MCF 10A (cell line): ENCODE measurements at regions not wholly inside any gene's neighbourhood (a gene's known extent, or its start where the extent isn't known, plus 50 kb on each side); places are given as distances from the start of the nearest gene placed in this dataset.

ENCODE experiments used
- BruUV-seq: library from RNA; stranded (reverse); fragments of 400-500 nt; replicated peaks from 2 replicates; lab custom pipeline; 2021; lab: Mats Ljungman, UMichigan
- CTCF ChIA-PET: fragments of 300-600 bp; sonication (Branson Sonifier 250); formaldehyde crosslinking; extraction: SDS; loops from one replicate; lab custom pipeline; 2021; ENCODE audit warnings: antibody characterized with exemption, inconsistent platforms; lab: Yijun Ruan, JAX
- POLR2A ChIA-PET: fragments of 300-600, 350-650 bp; sonication (Branson Sonifier 250); formaldehyde crosslinking; extraction: SDS; loops from one replicate; lab custom pipeline; 2020; ENCODE audit warnings: antibody characterized with exemption, inconsistent platforms; lab: Yijun Ruan, JAX
- DNase-seq: peaks from one replicate; pipeline ENCODE4 v3.0.0-alpha.2; 2018; ENCODE audit not compliant: unreplicated experiment
- H3K27ac Mint-ChIP-seq: one replicate; pipeline ENCODE4 v1.8.0; 2022; ENCODE audit warnings: mild to moderate bottlenecking, low read depth, mixed read lengths; ENCODE audit not compliant: unreplicated experiment
- H3K27me3 Mint-ChIP-seq: one replicate; pipeline ENCODE4 v1.8.0; 2022; ENCODE audit warnings: mixed read lengths; ENCODE audit not compliant: insufficient read depth, unreplicated experiment
- H3K36me3 Mint-ChIP-seq: one replicate; pipeline ENCODE4 v1.8.0; 2022; ENCODE audit warnings: mild to moderate bottlenecking, moderate library complexity, mixed read lengths; ENCODE audit not compliant: insufficient read depth, unreplicated experiment
- H3K4me1 Mint-ChIP-seq: one replicate; pipeline ENCODE4 v1.8.0; 2022; ENCODE audit warnings: mixed read lengths; ENCODE audit not compliant: insufficient read depth, unreplicated experiment
- H3K4me3 Mint-ChIP-seq: one replicate; pipeline ENCODE4 v1.8.0; 2022; ENCODE audit warnings: mild to moderate bottlenecking, moderate library complexity, mixed read lengths; ENCODE audit not compliant: unreplicated experiment
- H3K9me3 Mint-ChIP-seq: one replicate; pipeline ENCODE4 v1.8.0; 2022; ENCODE audit warnings: mixed read lengths; ENCODE audit not compliant: unreplicated experiment
- CTCF ChIP-seq: fragments of 200-600 bp; IDR thresholded peaks from one replicate; pipeline ENCODE4 v1.8.0; 2022; ENCODE audit warnings: antibody characterized with exemption, mild to moderate bottlenecking; ENCODE audit not compliant: unreplicated experiment
- intact Hi-C: fragments of 100-400 bp; cut with micrococcal nuclease; formaldehyde crosslinking; loops from 2 replicates; pipeline ENCODE4 v1.14.1; 2022

- POLR2A ChIA-PET: no interaction called here
- no peak for DNase-seq
- Mint-ChIP-seq H3K9me3 (no peaks in the 10 kb centered on the region), H3K36me3 (no peaks in the 10 kb centered on the region), H3K4me1 (peaks cover 8% of the 10 kb centered on the region), H3K27me3 (no peaks in the 10 kb centered on the region), H3K4me3 (no peak overlapping the region), H3K27ac (no peak overlapping the region)
- CTCF ChIA-PET: no interaction called here
- intact Hi-C loops: loop anchor here (10.0 kb wide), 1 partner anchor 423 kb away; no protein-coding TSS in a partner anchor
- TF ChIP-seq CTCF: no peak
- BruUV-seq: no TSS peak
Measured at GRCh38 chr13:33548069-33548468, 262.5 kb upstream of the STARD13 start.

GRCh38 chr13:33550276-33550675, 264.7 kb upstream of the STARD13 start:
- no peaks in the 10 kb centered on the region for H3K27me3 Mint-ChIP-seq
- no peaks in the 10 kb centered on the region for H3K4me1 Mint-ChIP-seq
- TF ChIP-seq CTCF: no peak
- intact Hi-C loops: no loop called here
- no peak overlapping the region for H3K27ac Mint-ChIP-seq
- no peak for DNase-seq
- POLR2A ChIA-PET: no interaction called here
- CTCF ChIA-PET: interaction anchor here (0.7 kb wide), 1 partner anchor 19 kb away, joined by 3 read pairs; no protein-coding TSS in a partner anchor
- no peaks in the 10 kb centered on the region for H3K9me3 Mint-ChIP-seq
- H3K4me3 Mint-ChIP-seq: no peak overlapping the region
- BruUV-seq: no TSS peak
- no peaks in the 10 kb centered on the region for H3K36me3 Mint-ChIP-seq

- no peaks in the 10 kb centered on the region for H3K4me1 Mint-ChIP-seq
- TF ChIP-seq CTCF: no peak
- H3K27ac Mint-ChIP-seq: no peak overlapping the region
- no peaks in the 10 kb centered on the region for H3K27me3 Mint-ChIP-seq
- H3K4me3 Mint-ChIP-seq: no peak overlapping the region
- no TSS peak for BruUV-seq
- DNase-seq: no peak
- CTCF ChIA-PET: interaction anchor here (0.7 kb wide), 1 partner anchor 18 kb away, joined by 3 read pairs; no protein-coding TSS in a partner anchor
- POLR2A ChIA-PET: no interaction called here
- no peaks in the 10 kb centered on the region for H3K36me3 Mint-ChIP-seq
- intact Hi-C loops: no loop called here
- H3K9me3 Mint-ChIP-seq: no peaks in the 10 kb centered on the region
Measured at GRCh38 chr13:33550885-33551284, 265.3 kb upstream of the STARD13 start.

GRCh38 chr13:33554919-33555791, 262.8 kb upstream of the RFC3 start:
- no peak for DNase-seq
- POLR2A ChIA-PET: interaction anchor here (0.6 kb wide), 1 partner anchor 352 kb away, joined by 3 read pairs; no protein-coding TSS in a partner anchor
- no peak overlapping the region for H3K27ac Mint-ChIP-seq
- no peaks in the 10 kb centered on the region for H3K9me3 Mint-ChIP-seq
- BruUV-seq: no TSS peak
- H3K4me3 Mint-ChIP-seq: no peak overlapping the region
- no peaks in the 10 kb centered on the region for H3K4me1 Mint-ChIP-seq
- TF ChIP-seq CTCF: no peak
- no peaks in the 10 kb centered on the region for H3K36me3 Mint-ChIP-seq
- no peaks in the 10 kb centered on the region for H3K27me3 Mint-ChIP-seq
- intact Hi-C loops: no loop called here
- CTCF ChIA-PET: interaction anchor here (0.6 kb wide), 1 partner anchor 435 kb away, joined by 3 read pairs; no protein-coding TSS in a partner anchor
